Body of pancreas (tissue), 4 donors: ENCODE measurements at regions not wholly inside any gene's neighbourhood (a gene's known extent, or its start where the extent isn't known, plus 50 kb on each side); places are given as distances from the start of the nearest gene placed in this dataset.

Experiments
- CTCF ChIP-seq, 7 experiments: fragments of 450-650 bp in 4 of 7; fragments of 200-600 bp in 3 of 7; sonication (generic) in 3 of 7; IDR thresholded peaks; one replicate each; pipeline ENCODE4 v1.5.1; 2016 to 2019; ENCODE audit warnings: antibody characterized with exemption in 7 of 7
- POLR2A ChIP-seq, 3 donors: fragments of 450-650 bp; IDR thresholded peaks; one replicate each; pipeline ENCODE4 v1.6.1; 2016; ENCODE audit warnings: antibody characterized with exemption in 3 of 3, mild to moderate bottlenecking in 2 of 3

- TF ChIP-seq CTCF (IDR thresholded peaks at IDR 0.05) (no peak), POLR2A (IDR thresholded peaks at IDR 0.05) (no peak)
These were observed 192.8 kb downstream of the TBXT start for GRCh38 chr6:165974817-165975216.
